ENCODE measurements at regions not wholly inside any gene's neighbourhood (a gene's known extent, or its start where the extent isn't known, plus 50 kb on each side); places are given as distances from the start of the nearest gene placed in this dataset.

GRCh38 chr1:63129855-63130254 is 192.5 kb upstream of the FOXD3 start:
- Histone ChIP-seq H3K4me3 (no peak overlapping the region), H3K27me3 (no peaks in the 10 kb centered on the region), H3K9me3 (no peaks in the 10 kb centered on the region), H3K36me3 (no peaks in the 10 kb centered on the region), H3K4me1 (no peaks in the 10 kb centered on the region), H3K27ac (no peak overlapping the region)
- TF ChIP-seq POLR2A (IDR thresholded peaks at IDR 0.05), result no peak
- TF ChIP-seq, protein P1, sequence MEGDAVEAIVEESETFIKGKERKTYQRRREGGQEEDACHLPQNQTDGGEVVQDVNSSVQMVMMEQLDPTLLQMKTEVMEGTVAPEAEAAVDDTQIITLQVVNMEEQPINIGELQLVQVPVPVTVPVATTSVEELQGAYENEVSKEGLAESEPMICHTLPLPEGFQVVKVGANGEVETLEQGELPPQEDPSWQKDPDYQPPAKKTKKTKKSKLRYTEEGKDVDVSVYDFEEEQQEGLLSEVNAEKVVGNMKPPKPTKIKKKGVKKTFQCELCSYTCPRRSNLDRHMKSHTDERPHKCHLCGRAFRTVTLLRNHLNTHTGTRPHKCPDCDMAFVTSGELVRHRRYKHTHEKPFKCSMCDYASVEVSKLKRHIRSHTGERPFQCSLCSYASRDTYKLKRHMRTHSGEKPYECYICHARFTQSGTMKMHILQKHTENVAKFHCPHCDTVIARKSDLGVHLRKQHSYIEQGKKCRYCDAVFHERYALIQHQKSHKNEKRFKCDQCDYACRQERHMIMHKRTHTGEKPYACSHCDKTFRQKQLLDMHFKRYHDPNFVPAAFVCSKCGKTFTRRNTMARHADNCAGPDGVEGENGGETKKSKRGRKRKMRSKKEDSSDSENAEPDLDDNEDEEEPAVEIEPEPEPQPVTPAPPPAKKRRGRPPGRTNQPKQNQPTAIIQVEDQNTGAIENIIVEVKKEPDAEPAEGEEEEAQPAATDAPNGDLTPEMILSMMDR (IDR thresholded peaks at IDR 0.05), result no peak
- DNase-seq, result no peak

DNA sequence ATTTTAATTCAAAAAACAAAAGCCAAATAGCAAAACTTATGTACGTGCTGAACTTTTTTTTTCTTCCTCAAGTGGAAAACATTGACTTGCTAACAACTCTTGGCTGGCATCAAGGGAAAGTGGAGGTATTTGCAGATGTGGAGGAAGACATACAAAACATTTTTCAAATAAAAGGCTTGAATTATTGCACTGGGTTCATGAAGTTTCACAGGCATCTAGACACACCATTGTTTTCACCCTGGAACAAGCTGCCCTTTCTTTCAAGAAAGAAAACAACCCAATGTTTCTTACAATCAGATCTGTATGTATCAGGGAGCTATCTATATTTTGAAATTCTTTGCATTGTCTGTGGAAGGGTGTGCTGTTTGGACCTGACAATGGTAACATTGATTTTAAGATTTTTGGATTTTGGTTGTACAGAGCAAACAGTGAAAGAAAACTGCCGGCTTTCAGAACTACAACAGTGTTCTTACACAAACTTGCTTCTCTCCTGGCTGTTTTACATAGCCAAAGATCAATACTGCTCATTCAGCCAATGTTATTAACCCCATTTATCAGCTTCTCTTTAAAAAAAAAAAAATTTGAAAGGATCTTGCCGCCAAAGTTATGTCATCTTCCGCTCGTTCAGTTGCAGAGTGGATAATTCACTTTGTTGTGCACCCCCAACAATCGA is 187.7 kb upstream of the FOXD3 start:
- TF ChIP-seq POLR2A (IDR thresholded peaks at IDR 0.05), result no peak
- TF ChIP-seq, protein P1 (IDR thresholded peaks at IDR 0.05), result no peak
- no peak for DNase-seq
- no peaks in the 10 kb centered on the region for H3K9me3 ChIP-seq
- H3K27me3 ChIP-seq, result no peaks in the 10 kb centered on the region
- H3K36me3 ChIP-seq, result no peaks in the 10 kb centered on the region
- H3K4me1 ChIP-seq, result peaks cover 0 to 4% (median 0%) of the 10 kb centered on the region in 4 donors
- H3K4me3 ChIP-seq, result no peak overlapping the region
- no peak overlapping the region for H3K27ac ChIP-seq

DNA sequence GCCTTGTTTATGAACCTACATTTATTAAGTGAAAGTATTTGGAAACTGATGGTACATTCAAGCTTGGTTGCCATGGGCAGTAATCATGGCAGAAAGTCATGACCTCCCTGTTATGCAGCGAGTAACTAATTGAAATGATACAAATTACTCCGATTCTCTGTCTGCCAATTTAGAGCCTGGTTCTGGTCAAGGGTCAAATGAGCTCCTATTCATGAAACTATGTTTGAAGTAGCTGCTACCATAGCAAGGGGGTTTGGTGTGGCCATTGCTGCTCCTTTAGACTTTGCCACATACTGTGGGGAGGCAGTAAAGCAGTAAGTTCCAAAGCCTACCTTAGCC is 187.2 kb upstream of the FOXD3 start:
- DNase-seq, result no peak
- H3K36me3 ChIP-seq, result no peaks in the 10 kb centered on the region
- H3K4me1 ChIP-seq, result peaks cover 0 to 4% (median 0%) of the 10 kb centered on the region in 4 donors
- H3K9me3 ChIP-seq, result no peaks in the 10 kb centered on the region
- no peak for TF ChIP-seq POLR2A (IDR thresholded peaks at IDR 0.05)
- TF ChIP-seq, protein P1 (IDR thresholded peaks at IDR 0.05), result no peak
- no peak overlapping the region for H3K4me3 ChIP-seq
- H3K27ac ChIP-seq, result no peak overlapping the region
- no peaks in the 10 kb centered on the region for H3K27me3 ChIP-seq

DNA sequence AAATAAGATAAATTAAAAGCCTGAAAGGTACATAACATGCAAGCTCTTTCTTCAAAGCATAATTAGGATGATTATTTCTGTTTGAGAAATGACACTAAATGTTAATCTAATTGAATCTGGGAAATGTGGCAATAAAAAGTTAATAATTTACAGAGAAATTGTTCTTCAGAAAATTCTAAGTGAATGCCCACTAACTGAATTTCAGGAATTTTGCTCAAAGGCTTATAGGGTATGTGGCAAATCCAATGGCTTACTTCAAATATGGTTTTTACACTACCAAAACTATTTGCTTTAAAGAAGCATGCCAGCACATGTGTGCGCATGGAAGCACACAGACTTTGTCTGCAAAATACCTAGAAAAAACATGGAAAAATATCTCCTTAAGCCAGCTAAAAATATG is 186.6 kb upstream of the FOXD3 start:
- Histone ChIP-seq H3K4me1 (peaks cover 0 to 4% (median 0%) of the 10 kb centered on the region in 4 donors), H3K27me3 (no peaks in the 10 kb centered on the region), H3K36me3 (no peaks in the 10 kb centered on the region), H3K27ac (no peak overlapping the region), H3K9me3 (no peaks in the 10 kb centered on the region), H3K4me3 (no peak overlapping the region)
- TF ChIP-seq POLR2A (IDR thresholded peaks at IDR 0.05), result no peak
- TF ChIP-seq, protein P1 (IDR thresholded peaks at IDR 0.05), result no peak
- DNase-seq, result no peak

GRCh38 chr1:63142001-63142400 is 180.4 kb upstream of the FOXD3 start:
- H3K4me1 ChIP-seq, result no peaks in the 10 kb centered on the region
- H3K9me3 ChIP-seq, result no peaks in the 10 kb centered on the region
- H3K27ac ChIP-seq, result no peak overlapping the region
- H3K27me3 ChIP-seq, result no peaks in the 10 kb centered on the region
- no peak for DNase-seq
- TF ChIP-seq, protein P1 (IDR thresholded peaks at IDR 0.05), result no peak
- TF ChIP-seq POLR2A (IDR thresholded peaks at IDR 0.05), result no peak
- no peaks in the 10 kb centered on the region for H3K36me3 ChIP-seq
- H3K4me3 ChIP-seq, result no peak overlapping the region

DNA sequence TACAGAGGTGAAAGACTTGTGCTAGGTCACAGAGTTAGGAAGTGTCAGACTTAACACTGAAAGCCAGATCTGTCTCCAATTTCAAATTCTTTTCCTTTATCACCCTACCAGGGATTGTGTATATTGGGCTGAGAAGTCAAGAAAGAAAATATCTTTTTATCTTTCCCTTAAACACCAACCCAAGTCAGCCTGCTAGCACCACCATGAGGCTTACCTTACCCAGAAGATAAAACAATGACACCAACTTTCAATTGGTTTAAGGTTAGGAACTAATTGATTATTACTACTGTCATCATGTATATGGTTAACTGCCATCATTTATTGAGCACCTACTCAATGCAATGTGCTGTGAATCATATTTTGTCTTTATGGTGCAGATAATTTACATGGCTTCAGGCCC is 178.9 kb upstream of the FOXD3 start:
- no peak for TF ChIP-seq POLR2A (IDR thresholded peaks at IDR 0.05)
- TF ChIP-seq, protein P1 (IDR thresholded peaks at IDR 0.05), result no peak
- H3K36me3 ChIP-seq, result no peaks in the 10 kb centered on the region
- no peak overlapping the region for H3K27ac ChIP-seq
- H3K4me3 ChIP-seq, result no peak overlapping the region
- DNase-seq, result no peak
- H3K4me1 ChIP-seq, result no peaks in the 10 kb centered on the region
- no peaks in the 10 kb centered on the region for H3K27me3 ChIP-seq
- no peaks in the 10 kb centered on the region for H3K9me3 ChIP-seq
